Uterus (tissue), 2 donors: ENCODE measurements at regions not wholly inside any gene's neighbourhood (a gene's known extent, or its start where the extent isn't known, plus 50 kb on each side); places are given as distances from the start of the nearest gene placed in this dataset.

ENCODE experiments used
- CTCF ChIP-seq, 4 experiments: fragments of 200-600 bp in 2 of 4; fragments of 450-650 bp in 2 of 4; sonication (generic) in 2 of 4; IDR thresholded peaks; one replicate each; pipeline ENCODE4 v1.5.1; 2016 to 2019; ENCODE audit warnings: antibody characterized with exemption in 4 of 4, mild to moderate bottlenecking in 2 of 4, moderate library complexity in 1 of 4
- POLR2A ChIP-seq, 2 donors: fragments of 450-650 bp; IDR thresholded peaks; one replicate each; pipeline ENCODE4 v1.6.1; 2016; ENCODE audit warnings: antibody characterized with exemption in 2 of 2, mild to moderate bottlenecking in 1 of 2, moderate library complexity in 1 of 2

GRCh38 chr11:95506777-95507176 lies 275.8 kb upstream of the SESN3 start:
- TF ChIP-seq POLR2A (IDR thresholded peaks at IDR 0.05) (no peak), CTCF (IDR thresholded peaks at IDR 0.05) (no peak)
